ENCODE measurements at regions not wholly inside any gene's neighbourhood (a gene's known extent, or its start where the extent isn't known, plus 50 kb on each side); places are given as distances from the start of the nearest gene placed in this dataset.

GRCh38 chr3:102194760-102195159, 240.1 kb upstream of the ZPLD1 start:
- ChIA-PET SMC1A (ENCODE audit: uncharacterized antibody, unreplicated experiment) (interaction anchor here (1.2 kb wide), 1 partner anchor 19 kb away, joined by 3 read pairs; no protein-coding TSS in a partner anchor), CTCF (no interaction called here), POLR2A (no interaction called here), RAD21 (ENCODE audit: unreplicated experiment) (interaction anchor here (1.7 kb wide), 1 partner anchor 386 kb away, joined by 3 read pairs; no protein-coding TSS in a partner anchor)
- Histone ChIP-seq H3K36me3 (ENCODE audit: control insufficient read depth in 2 of 2, insufficient read depth in 2 of 2, low read length in 1 of 2) (no peaks in the 10 kb centered on the region), H3K9ac (ENCODE audit: control insufficient read depth, insufficient read depth, low read length) (no peak overlapping the region), H3K27ac (ENCODE audit: control insufficient read depth, insufficient read depth) (no peak overlapping the region), H3K79me2 (ENCODE audit: control insufficient read depth, insufficient read depth, low read length) (no peaks in the 10 kb centered on the region), H3K4me3 (no peak overlapping the region), H3K9me3 (replicated peaks; ENCODE audit: control insufficient read depth, insufficient read depth, low read length) (no peaks in the 10 kb centered on the region; the same call in 2 of the 3 replicates), H4K20me1 (ENCODE audit: control insufficient read depth, insufficient read depth) (no peaks in the 10 kb centered on the region), H3K4me2 (ENCODE audit: control insufficient read depth, insufficient read depth) (no peak overlapping the region), H3K27me3 (replicated peaks in 1 of 2; ENCODE audit: control insufficient read depth in 2 of 2, insufficient read depth in 2 of 2, low read length in 1 of 2) (no peaks in the 10 kb centered on the region), H2AFZ (ENCODE audit: control insufficient read depth, low read depth, low read length) (no peak overlapping the region), H3K4me1 (ENCODE audit: control insufficient read depth, insufficient read depth, low read length) (no peaks in the 10 kb centered on the region)
- peak; percentile 47 for ATAC-seq
- intact Hi-C loops (cut with micrococcal nuclease; ENCODE audit: unreplicated experiment): no loop called here
- no peak for FAIRE-seq
- 37% methylated on average over 1 of the region's 1 CpG for WGBS (ENCODE audit: insufficient coverage, insufficient replicate concordance, low lambda C conversion rate, missing lambda C conversion rate)
- TF ChIP-seq ZNF622 (IDR thresholded peaks at IDR 0.05): no peak
- TF ChIP-seq NFYA (IDR thresholded peaks at IDR 0.05; ENCODE audit: borderline replicate concordance, low read depth, low read length): no peak
- TF ChIP-seq BCLAF1 (IDR thresholded peaks at IDR 0.05): no peak
- no peak for TF ChIP-seq EED (IDR thresholded peaks at IDR 0.05; ENCODE audit: low read depth)
- no peak for TF ChIP-seq TCF12 (IDR thresholded peaks at IDR 0.05; ENCODE audit: low read depth, low read length)
- TF ChIP-seq SIN3A (IDR thresholded peaks at IDR 0.05; ENCODE audit: low read depth, low read length): no peak
- no TSS peak for BruUV-seq (replicated peaks)
- no peak for DNase-seq (ENCODE audit: low read depth, low spot score)
- in situ Hi-C loops (cut with MboI): no loop called here
